K562 (cell line): ENCODE measurements at regions not wholly inside any gene's neighbourhood (a gene's known extent, or its start where the extent isn't known, plus 50 kb on each side); places are given as distances from the start of the nearest gene placed in this dataset.

Experiments
- ARID1B ChIP-seq: fragments of 450-650 bp; IDR thresholded peaks from 2 replicates; pipeline ENCODE4 v1.6.1; 2016; ENCODE audit warnings: antibody characterized with exemption, mild to moderate bottlenecking, inconsistent platforms
- BRD4 ChIP-seq: fragments of 200-600 bp; sonication (generic); IDR thresholded peaks from 2 replicates; pipeline ENCODE4 v1.6.1; 2017; ENCODE audit warnings: inconsistent platforms
- CBX5 ChIP-seq: IDR thresholded peaks from 2 replicates; pipeline ENCODE4 v1.6.1; 2014; ENCODE audit warnings: low read depth, borderline replicate concordance
- CGGBP1 ChIP-seq: fragments of 250-450 bp; sonication (Bioruptor Pico); IDR thresholded peaks from 2 replicates; pipeline ENCODE4 v1.9.0; 2021; ENCODE audit warnings: mild to moderate bottlenecking
- CSDE1 ChIP-seq, 2 experiments: fragments of 450-650 bp; IDR thresholded peaks; 2 replicates each; pipeline ENCODE4 v1.6.1; 2016; ENCODE audit warnings: mild to moderate bottlenecking in 1 of 2
- E2F3 ChIP-seq: fragments of 250-450 bp; sonication (Bioruptor Pico); IDR thresholded peaks from 2 replicates; pipeline ENCODE4 v1.4.0; 2020; ENCODE audit warnings: mild to moderate bottlenecking
- EHMT2 ChIP-seq: fragments of 450-650 bp; IDR thresholded peaks from 2 replicates; pipeline ENCODE4 v1.6.1; 2018; ENCODE audit warnings: antibody characterized with exemption
- FOS ChIP-seq: IDR thresholded peaks from 3 replicates; pipeline ENCODE4 v1.6.1; 2011; ENCODE audit not compliant: insufficient read length; ENCODE audit errors: extremely low read depth
- FOXA3 ChIP-seq, 2 experiments: fragments of 450-650 bp in 1 of 2; sonication (generic) in 1 of 2; formaldehyde crosslinking; IDR thresholded peaks in 1 of 2; conservative IDR thresholded peaks in 1 of 2; 2 replicates each; pipeline versions ENCODE4 v1.4.0 to v1.8.0; 2020 to 2022; ENCODE audit warnings: mild to moderate bottlenecking in 2 of 2, missing genetic modification reagents in 1 of 2
- FOXK1 ChIP-seq: sonication (generic); formaldehyde crosslinking; IDR thresholded peaks from 2 replicates; pipeline ENCODE4 v1.8.0; 2022; ENCODE audit warnings: missing genetic modification reagents, mild to moderate bottlenecking, borderline replicate concordance
- HMG20B ChIP-seq: fragments of 250-450 bp; sonication (Bioruptor Pico); IDR thresholded peaks from 2 replicates; pipeline ENCODE4 v1.5.0; 2021; ENCODE audit warnings: mild to moderate bottlenecking
- ILF3 ChIP-seq: fragments of 450-650 bp; IDR thresholded peaks from 2 replicates; pipeline ENCODE4 v1.6.1; 2018; ENCODE audit warnings: antibody characterized with exemption, mild to moderate bottlenecking, moderate library complexity, borderline replicate concordance
- MECOM ChIP-seq: fragments of 250-450 bp; sonication (Bioruptor Pico); IDR thresholded peaks from 2 replicates; pipeline ENCODE4 v1.8.0; 2022; ENCODE audit warnings: inconsistent platforms
- NFATC3 ChIP-seq: fragments of 450-650 bp; IDR thresholded peaks from 2 replicates; pipeline ENCODE4 v1.6.1; 2017; ENCODE audit warnings: mild to moderate bottlenecking
- NFIX ChIP-seq: fragments of 250-450 bp; sonication (Bioruptor Pico); IDR thresholded peaks from 2 replicates; pipeline ENCODE4 v1.4.0; 2020; ENCODE audit warnings: low read depth, mild to moderate bottlenecking, moderate library complexity
- OTX1 ChIP-seq: fragments of 450-650 bp; formaldehyde crosslinking; IDR thresholded peaks from 2 replicates; pipeline ENCODE4 v1.4.0; 2022; ENCODE audit warnings: mild to moderate bottlenecking
- RBFOX2 ChIP-seq: fragments of 200-400 bp; formaldehyde crosslinking; IDR thresholded peaks from 2 replicates; pipeline ENCODE4 v1.6.1; 2017; ENCODE audit warnings: low read depth, mild to moderate bottlenecking, low read length, moderate library complexity
- SMAD2 ChIP-seq: fragments of 150-350 bp; IDR thresholded peaks from 2 replicates; pipeline ENCODE4 v1.6.1; 2014; ENCODE audit warnings: low read depth, mild to moderate bottlenecking, low read length
- SNAPC5 ChIP-seq: fragments of 250-450 bp; sonication (Bioruptor Pico); IDR thresholded peaks from 2 replicates; pipeline ENCODE4 v1.8.0; 2021; ENCODE audit warnings: moderate library complexity, mild to moderate bottlenecking, inconsistent platforms
- STAT5B ChIP-seq: fragments of 250-450 bp; sonication (Bioruptor Pico); IDR thresholded peaks from 2 replicates; pipeline ENCODE4 v1.8.0; 2021; ENCODE audit warnings: mild to moderate bottlenecking, inconsistent platforms
- TFE3 ChIP-seq: fragments of 450-650 bp; formaldehyde crosslinking; IDR thresholded peaks from 2 replicates; pipeline ENCODE4 v1.4.0; 2020; ENCODE audit warnings: mild to moderate bottlenecking, mixed read lengths
- ZBTB17 ChIP-seq: fragments of 450-650 bp; formaldehyde crosslinking; IDR thresholded peaks from 2 replicates; pipeline ENCODE4 v1.4.0; 2020; ENCODE audit warnings: mild to moderate bottlenecking
- ZBTB2 ChIP-seq: fragments of 450-650 bp; IDR thresholded peaks from 2 replicates; pipeline ENCODE4 v1.6.1; 2016; ENCODE audit warnings: antibody characterized with exemption
- ZNF124 ChIP-seq: sonication (generic); formaldehyde crosslinking; IDR thresholded peaks from 2 replicates; pipeline ENCODE4 v1.8.1; 2022; ENCODE audit warnings: missing genetic modification reagents
- ZNF507 ChIP-seq: conservative IDR thresholded peaks from 2 replicates; pipeline ENCODE4 v1.6.1; 2017; ENCODE audit warnings: missing genetic modification characterization, missing compliant biosample characterization
- ZNF740 ChIP-seq, 3 experiments: fragments of 200-800 bp in 1 of 3; sonication (Bioruptor generic) in 1 of 3; sonication (generic) in 1 of 3; formaldehyde crosslinking in 1 of 3; IDR thresholded peaks; 2 replicates each; pipeline versions ENCODE4 v1.6.1 to v1.8.0; 2016 to 2022; ENCODE audit warnings: mild to moderate bottlenecking in 2 of 3, missing compliant biosample characterization in 2 of 3, missing genetic modification characterization in 2 of 3, missing genetic modification reagents in 1 of 3

GRCh38 chr19:28553005-28553404 lies 659.9 kb downstream of the UQCRFS1 start (continued):
- TF ChIP-seq ARID1B: peak; percentile 36
- peak; percentile 59; the same call in 1 of the 2 replicates for TF ChIP-seq E2F3 (CRISPR knock-in tag)
- peak; percentile 60; the same call in 1 of the 2 replicates for TF ChIP-seq EHMT2
- peak; percentile 47 for TF ChIP-seq FOS
- no peak for TF ChIP-seq CSDE1 (IDR thresholded peaks at IDR 0.05)
- no peak for TF ChIP-seq ZBTB2
- TF ChIP-seq CBX5: no peak
- TF ChIP-seq ZBTB17 (CRISPR knock-in tag): no peak
- TF ChIP-seq ILF3: no peak
- TF ChIP-seq CGGBP1: no peak
- peak; percentile 79; the same call in 1 of the 2 replicates for TF ChIP-seq OTX1 (CRISPR knock-in tag)
- TF ChIP-seq SMAD2: no peak
- no peak for TF ChIP-seq FOXK1 (CRISPR knock-in tag)
- TF ChIP-seq TFE3 (CRISPR knock-in tag): peak; percentile 39
- no peak for TF ChIP-seq ZNF740 (CRISPR knock-in tag; IDR thresholded peaks at IDR 0.05)
- no peak for TF ChIP-seq ZNF740 (tag; IDR thresholded peaks at IDR 0.05)
- peak in 1 of 2 experiments; percentile 37; a peak in 2 of 4 replicates for TF ChIP-seq FOXA3 (CRISPR knock-in tag; conservative IDR thresholded peaks at IDR 0.05 in 1 of 2, IDR thresholded peaks at IDR 0.05 in 1 of 2)
- TF ChIP-seq ZNF507: no peak
- no peak for TF ChIP-seq RBFOX2
- TF ChIP-seq SNAPC5 (CRISPR knock-in tag): no peak
- no peak for TF ChIP-seq NFIX (CRISPR knock-in tag)
- no peak for TF ChIP-seq HMG20B (CRISPR knock-in tag)
- no peak for TF ChIP-seq ZNF124 (CRISPR knock-in tag)
- no peak for TF ChIP-seq STAT5B
- 0 out of 2 replicates have a peak, but pooled peaks have one; percentile 39 for TF ChIP-seq MECOM (CRISPR knock-in tag)
- TF ChIP-seq NFATC3: no peak
- no peak for TF ChIP-seq BRD4
